Neural cell (in vitro differentiated cells): ENCODE measurements at regions not wholly inside any gene's neighbourhood (a gene's known extent, or its start where the extent isn't known, plus 50 kb on each side); places are given as distances from the start of the nearest gene placed in this dataset.

ENCODE experiments used
- H2AFZ ChIP-seq: fragments of 200-600, 300-800 bp; sonication (generic), shearing (Covaris generic); 2 replicates; pipeline ENCODE4 v1.6.0; 2014; ENCODE audit warnings: low read depth, mild to moderate bottlenecking, antibody characterized with exemption, low read length, moderate library complexity
- H3F3A ChIP-seq: fragments of 200-600 bp; shearing (Covaris generic); 2 replicates; pipeline ENCODE4 v1.6.1; 2016; ENCODE audit warnings: mild to moderate bottlenecking, moderate library complexity, mixed read lengths, antibody characterized with exemption, low read length; ENCODE audit not compliant: insufficient read depth, poor library complexity, severe bottlenecking
- H3K27ac ChIP-seq: fragments of 200-600, 300-800 bp; sonication (generic), shearing (Covaris generic); 2 replicates; pipeline ENCODE4 v1.5.1; 2014; ENCODE audit warnings: mild to moderate bottlenecking, low read length, moderate library complexity
- H3K27me3 ChIP-seq: fragments of 300-800, 200-600 bp; sonication (generic), shearing (Covaris generic); 2 replicates; pipeline ENCODE4 v1.6.0; 2014; ENCODE audit warnings: mild to moderate bottlenecking, low read depth, low read length, moderate library complexity; ENCODE audit not compliant: insufficient read depth
- H3K36me3 ChIP-seq: fragments of 300-800, 200-600 bp; sonication (generic), shearing (Covaris generic); 2 replicates; pipeline ENCODE4 v1.5.1; 2014; ENCODE audit warnings: mild to moderate bottlenecking, antibody characterized with exemption, low read length, moderate library complexity; ENCODE audit not compliant: insufficient read depth
- H3K4me2 ChIP-seq: fragments of 300-800, 200-600 bp; sonication (generic), shearing (Covaris generic); 2 replicates; pipeline ENCODE4 v1.6.0; 2014; ENCODE audit warnings: mild to moderate bottlenecking, low read length
- H3K4me3 ChIP-seq: fragments of 300-800, 200-600 bp; sonication (generic), shearing (Covaris generic); 2 replicates; pipeline ENCODE4 v1.5.1; 2014; ENCODE audit warnings: mild to moderate bottlenecking, low read length, moderate library complexity
- H3K79me2 ChIP-seq: fragments of 200-600 bp; shearing (Covaris generic); replicated peaks from 2 replicates; pipeline ENCODE4 v1.6.0; 2014; ENCODE audit warnings: mild to moderate bottlenecking, low read length, moderate library complexity; ENCODE audit not compliant: insufficient read depth
- H3K9ac ChIP-seq: fragments of 300-800, 200-600 bp; sonication (generic), shearing (Covaris generic); 2 replicates; pipeline ENCODE4 v1.6.1; 2016; ENCODE audit warnings: mild to moderate bottlenecking, low read length, mixed read lengths
- H3K9me2 ChIP-seq: fragments of 200-600 bp; shearing (Covaris generic); 2 replicates; pipeline ENCODE4 v1.6.1; 2016; ENCODE audit warnings: mild to moderate bottlenecking, low read length, mixed read lengths; ENCODE audit not compliant: insufficient read depth
- H3K9me3 ChIP-seq: fragments of 200-600, 300-800 bp; sonication (generic), shearing (Covaris generic); 2 replicates; pipeline ENCODE4 v1.6.1; 2016; ENCODE audit warnings: mild to moderate bottlenecking, mixed run types, low read length, moderate library complexity, mixed read lengths
- H4K20me1 ChIP-seq: fragments of 200-600 bp; shearing (Covaris generic); 2 replicates; pipeline ENCODE4 v1.6.1; 2016; ENCODE audit warnings: mild to moderate bottlenecking, mixed run types; ENCODE audit not compliant: insufficient read depth
- EP300 ChIP-seq: fragments of 450-650 bp; conservative IDR thresholded peaks from 2 replicates; pipeline ENCODE4 v1.6.1; 2014; ENCODE audit warnings: antibody characterized with exemption, mild to moderate bottlenecking, moderate library complexity; ENCODE audit not compliant: poor library complexity, severe bottlenecking
- EZH2 ChIP-seq: fragments of 200-600, 300-800 bp; shearing (Covaris generic), sonication (generic); IDR thresholded peaks from 2 replicates; pipeline ENCODE4 v1.6.1; 2014; ENCODE audit warnings: antibody characterized with exemption, low read length, borderline replicate concordance, mild to moderate bottlenecking; ENCODE audit not compliant: insufficient read depth, poor library complexity, severe bottlenecking
- MXI1 ChIP-seq: fragments of 450-650 bp; conservative IDR thresholded peaks from 2 replicates; pipeline ENCODE4 v1.6.1; 2014; ENCODE audit warnings: antibody characterized with exemption, mild to moderate bottlenecking; ENCODE audit not compliant: poor library complexity, severe bottlenecking
- POLR2AphosphoS5 ChIP-seq: IDR thresholded peaks from 2 replicates; pipeline ENCODE4 v1.6.1; 2012
- RAD21 ChIP-seq: fragments of 450-650 bp; conservative IDR thresholded peaks from 2 replicates; pipeline ENCODE4 v1.6.1; 2014; ENCODE audit warnings: antibody characterized with exemption, mild to moderate bottlenecking, moderate library complexity
- SMC3 ChIP-seq: fragments of 450-650 bp; conservative IDR thresholded peaks from 2 replicates; pipeline ENCODE4 v1.6.1; 2014; ENCODE audit warnings: antibody characterized with exemption, mild to moderate bottlenecking, moderate library complexity; ENCODE audit not compliant: poor library complexity
- TAF1 ChIP-seq: IDR thresholded peaks from 2 replicates; pipeline ENCODE4 v1.6.1; 2012; ENCODE audit warnings: low read depth
- TF ChIP-seq, protein P1 (sequence below): fragments of 450-650 bp; IDR thresholded peaks from 2 replicates; pipeline ENCODE4 v1.5.1; 2014; ENCODE audit warnings: antibody characterized with exemption, mild to moderate bottlenecking, moderate library complexity; ENCODE audit not compliant: poor library complexity, severe bottlenecking
- TF ChIP-seq, protein P2 (sequence below): IDR thresholded peaks from 2 replicates; pipeline ENCODE4 v1.6.1; 2012; ENCODE audit warnings: borderline replicate concordance

DNA sequence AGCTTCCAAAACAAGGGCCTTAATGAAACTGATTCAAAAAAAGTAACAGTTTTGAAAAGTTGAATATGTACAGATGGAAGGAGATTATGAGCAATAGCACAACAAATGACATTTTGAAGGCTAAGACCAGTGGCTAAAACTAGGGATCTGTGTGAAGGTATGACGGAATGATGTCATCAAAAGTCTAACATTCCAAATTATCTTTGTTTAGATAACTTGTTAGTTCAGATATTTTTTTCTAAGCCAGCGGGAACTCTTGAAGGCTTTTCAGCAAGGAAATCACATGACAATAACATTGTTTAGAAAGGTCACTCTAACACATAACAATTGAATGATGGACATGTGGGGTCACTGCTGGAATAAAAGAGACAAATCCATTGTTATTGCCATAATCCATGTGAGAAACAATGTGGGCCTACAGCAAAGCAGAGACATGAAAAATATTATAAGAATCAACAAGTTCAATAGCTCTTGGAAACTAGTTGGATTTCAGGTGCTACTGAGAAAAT is 260.5 kb downstream of the CASP12 start:
- Histone ChIP-seq H3K36me3 (no peaks in the 10 kb centered on the region), H3F3A (no peaks in the 10 kb centered on the region), H3K27me3 (no peaks in the 10 kb centered on the region), H3K79me2 (no peaks in the 10 kb centered on the region), H3K9ac (no peak overlapping the region), H3K9me3 (no peaks in the 10 kb centered on the region), H2AFZ (no peak overlapping the region), H3K4me2 (no peak overlapping the region), H3K4me3 (no peak overlapping the region), H4K20me1 (no peaks in the 10 kb centered on the region), H3K9me2 (no peaks in the 10 kb centered on the region), H3K27ac (no peak overlapping the region)
- TF ChIP-seq, protein P1, sequence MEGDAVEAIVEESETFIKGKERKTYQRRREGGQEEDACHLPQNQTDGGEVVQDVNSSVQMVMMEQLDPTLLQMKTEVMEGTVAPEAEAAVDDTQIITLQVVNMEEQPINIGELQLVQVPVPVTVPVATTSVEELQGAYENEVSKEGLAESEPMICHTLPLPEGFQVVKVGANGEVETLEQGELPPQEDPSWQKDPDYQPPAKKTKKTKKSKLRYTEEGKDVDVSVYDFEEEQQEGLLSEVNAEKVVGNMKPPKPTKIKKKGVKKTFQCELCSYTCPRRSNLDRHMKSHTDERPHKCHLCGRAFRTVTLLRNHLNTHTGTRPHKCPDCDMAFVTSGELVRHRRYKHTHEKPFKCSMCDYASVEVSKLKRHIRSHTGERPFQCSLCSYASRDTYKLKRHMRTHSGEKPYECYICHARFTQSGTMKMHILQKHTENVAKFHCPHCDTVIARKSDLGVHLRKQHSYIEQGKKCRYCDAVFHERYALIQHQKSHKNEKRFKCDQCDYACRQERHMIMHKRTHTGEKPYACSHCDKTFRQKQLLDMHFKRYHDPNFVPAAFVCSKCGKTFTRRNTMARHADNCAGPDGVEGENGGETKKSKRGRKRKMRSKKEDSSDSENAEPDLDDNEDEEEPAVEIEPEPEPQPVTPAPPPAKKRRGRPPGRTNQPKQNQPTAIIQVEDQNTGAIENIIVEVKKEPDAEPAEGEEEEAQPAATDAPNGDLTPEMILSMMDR = no peak
- no peak for TF ChIP-seq RAD21
- no peak for TF ChIP-seq EZH2
- TF ChIP-seq MXI1 = no peak
- no peak for TF ChIP-seq SMC3
- no peak for TF ChIP-seq POLR2AphosphoS5
- TF ChIP-seq, protein P2, sequence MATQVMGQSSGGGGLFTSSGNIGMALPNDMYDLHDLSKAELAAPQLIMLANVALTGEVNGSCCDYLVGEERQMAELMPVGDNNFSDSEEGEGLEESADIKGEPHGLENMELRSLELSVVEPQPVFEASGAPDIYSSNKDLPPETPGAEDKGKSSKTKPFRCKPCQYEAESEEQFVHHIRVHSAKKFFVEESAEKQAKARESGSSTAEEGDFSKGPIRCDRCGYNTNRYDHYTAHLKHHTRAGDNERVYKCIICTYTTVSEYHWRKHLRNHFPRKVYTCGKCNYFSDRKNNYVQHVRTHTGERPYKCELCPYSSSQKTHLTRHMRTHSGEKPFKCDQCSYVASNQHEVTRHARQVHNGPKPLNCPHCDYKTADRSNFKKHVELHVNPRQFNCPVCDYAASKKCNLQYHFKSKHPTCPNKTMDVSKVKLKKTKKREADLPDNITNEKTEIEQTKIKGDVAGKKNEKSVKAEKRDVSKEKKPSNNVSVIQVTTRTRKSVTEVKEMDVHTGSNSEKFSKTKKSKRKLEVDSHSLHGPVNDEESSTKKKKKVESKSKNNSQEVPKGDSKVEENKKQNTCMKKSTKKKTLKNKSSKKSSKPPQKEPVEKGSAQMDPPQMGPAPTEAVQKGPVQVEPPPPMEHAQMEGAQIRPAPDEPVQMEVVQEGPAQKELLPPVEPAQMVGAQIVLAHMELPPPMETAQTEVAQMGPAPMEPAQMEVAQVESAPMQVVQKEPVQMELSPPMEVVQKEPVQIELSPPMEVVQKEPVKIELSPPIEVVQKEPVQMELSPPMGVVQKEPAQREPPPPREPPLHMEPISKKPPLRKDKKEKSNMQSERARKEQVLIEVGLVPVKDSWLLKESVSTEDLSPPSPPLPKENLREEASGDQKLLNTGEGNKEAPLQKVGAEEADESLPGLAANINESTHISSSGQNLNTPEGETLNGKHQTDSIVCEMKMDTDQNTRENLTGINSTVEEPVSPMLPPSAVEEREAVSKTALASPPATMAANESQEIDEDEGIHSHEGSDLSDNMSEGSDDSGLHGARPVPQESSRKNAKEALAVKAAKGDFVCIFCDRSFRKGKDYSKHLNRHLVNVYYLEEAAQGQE = no peak
- TF ChIP-seq EP300 = no peak
- no peak for TF ChIP-seq TAF1

DNA sequence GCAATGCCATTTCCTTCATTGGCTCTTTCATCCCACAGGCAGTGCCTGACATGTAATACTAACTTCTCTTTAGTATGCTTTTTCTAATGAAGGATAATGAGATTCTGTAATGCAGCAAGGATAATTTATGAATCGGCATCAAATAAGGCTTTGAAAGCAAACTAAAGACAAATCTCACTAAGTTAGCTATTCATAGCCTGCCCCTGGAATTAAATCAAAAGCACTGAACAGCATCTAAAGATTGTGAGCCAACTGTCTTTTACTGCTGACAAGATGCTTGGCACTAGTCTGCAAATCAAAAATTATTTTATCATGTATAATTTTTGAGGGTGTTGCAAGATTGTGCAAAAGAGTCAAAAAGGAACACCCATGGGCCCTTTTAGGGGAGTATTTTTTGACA is 265.0 kb downstream of the CASP12 start:
- Histone ChIP-seq H3K27me3 (no peaks in the 10 kb centered on the region), H3K9me2 (no peaks in the 10 kb centered on the region), H3K4me2 (no peak overlapping the region), H3K9me3 (no peaks in the 10 kb centered on the region), H3K9ac (no peak overlapping the region), H2AFZ (no peak overlapping the region), H3K36me3 (no peaks in the 10 kb centered on the region), H3K27ac (no peak overlapping the region), H3K4me3 (no peak overlapping the region), H3K79me2 (no peaks in the 10 kb centered on the region), H4K20me1 (no peaks in the 10 kb centered on the region), H3F3A (no peaks in the 10 kb centered on the region)
- no peak for TF ChIP-seq TAF1
- no peak for TF ChIP-seq EZH2
- TF ChIP-seq, protein P1 = no peak
- no peak for TF ChIP-seq SMC3
- TF ChIP-seq EP300 = no peak
- no peak for TF ChIP-seq POLR2AphosphoS5
- TF ChIP-seq RAD21 = no peak
- no peak for TF ChIP-seq MXI1
- TF ChIP-seq, protein P2 = no peak
